HG03469 (cell line): ENCODE measurements at regions not wholly inside any gene's neighbourhood (a gene's known extent, or its start where the extent isn't known, plus 50 kb on each side); places are given as distances from the start of the nearest gene placed in this dataset.

Source experiments
- ATAC-seq: cut with Tn5 transposase; IDR thresholded peaks from one replicate; pipeline ENCODE4 v1.9.1; 2021; ENCODE audit warnings: mild to moderate bottlenecking, moderate library complexity, moderate number of reproducible peaks; ENCODE audit not compliant: unreplicated experiment

- ATAC-seq: no peak
Observed at GRCh38 chr7:9955138-9955537, 1018.5 kb upstream of the PHF14 start.

- no peak for ATAC-seq
Observed at GRCh38 chr7:9958486-9958885, 1015.2 kb upstream of the PHF14 start.

GRCh38 chr7:9960460-9960859, 1013.2 kb upstream of the PHF14 start:
- ATAC-seq: no peak

GRCh38 chr7:9961161-9961922, 1012.3 kb upstream of the PHF14 start:
- ATAC-seq: no peak

GRCh38 chr7:9962742-9963141, 1010.9 kb upstream of the PHF14 start:
- ATAC-seq: no peak

- no peak for ATAC-seq
Observed at GRCh38 chr7:9978106-9979064, 995.3 kb upstream of the PHF14 start.

GRCh38 chr7:9981742-9982349, 991.8 kb upstream of the PHF14 start:
- no peak for ATAC-seq

- ATAC-seq: no peak
Observed at GRCh38 chr7:9983048-9983447, 990.6 kb upstream of the PHF14 start.

GRCh38 chr7:10015687-10016086, 958.0 kb upstream of the PHF14 start:
- ATAC-seq: no peak

GRCh38 chr7:10022480-10022879, 951.2 kb upstream of the PHF14 start:
- ATAC-seq: no peak

- no peak for ATAC-seq
Observed at GRCh38 chr7:10022957-10023356, 950.7 kb upstream of the PHF14 start.

- ATAC-seq: no peak
Observed at GRCh38 chr7:10034843-10035556, 938.7 kb upstream of the PHF14 start.

GRCh38 chr7:10036693-10037092, 937.0 kb upstream of the PHF14 start:
- ATAC-seq: no peak

- ATAC-seq: no peak
Observed at GRCh38 chr7:10038351-10038750, 935.3 kb upstream of the PHF14 start.

- no peak for ATAC-seq
Observed at GRCh38 chr7:10040674-10041073, 933.0 kb upstream of the PHF14 start.

GRCh38 chr7:10070899-10071298, 902.8 kb upstream of the PHF14 start:
- ATAC-seq: no peak

GRCh38 chr7:10075866-10076265, 897.8 kb upstream of the PHF14 start:
- no peak for ATAC-seq

- no peak for ATAC-seq
Observed at GRCh38 chr7:10076660-10077300, 896.9 kb upstream of the PHF14 start.

- no peak for ATAC-seq
Observed at GRCh38 chr7:10079572-10079971, 894.1 kb upstream of the PHF14 start.

- ATAC-seq: no peak
Observed at GRCh38 chr7:10082896-10083295, 890.8 kb upstream of the PHF14 start.
